Keratinocyte (primary cell): ENCODE measurements at regions not wholly inside any gene's neighbourhood (a gene's known extent, or its start where the extent isn't known, plus 50 kb on each side); places are given as distances from the start of the nearest gene placed in this dataset.

Source experiments
- CTCF ChIP-seq, 3 experiments: IDR thresholded peaks in 1 of 3; conservative IDR thresholded peaks in 1 of 3; optimal IDR thresholded peaks in 1 of 3; 2 replicates in 2 of 3; 3 replicates in 1 of 3; pipeline versions ENCODE3 to v1.5.1; 2011; ENCODE audit warnings: low read length in 3 of 3, mild to moderate bottlenecking in 3 of 3, moderate library complexity in 2 of 3, control low read depth in 1 of 3, inconsistent platforms in 1 of 3; ENCODE audit not compliant: insufficient read depth in 2 of 3; ENCODE audit errors: extremely low read depth in 1 of 3
- EZH2 ChIP-seq: IDR thresholded peaks from one replicate; pipeline ENCODE4 v1.6.1; 2012; ENCODE audit warnings: inconsistent platforms, mild to moderate bottlenecking, low read length, moderate library complexity

DNA sequence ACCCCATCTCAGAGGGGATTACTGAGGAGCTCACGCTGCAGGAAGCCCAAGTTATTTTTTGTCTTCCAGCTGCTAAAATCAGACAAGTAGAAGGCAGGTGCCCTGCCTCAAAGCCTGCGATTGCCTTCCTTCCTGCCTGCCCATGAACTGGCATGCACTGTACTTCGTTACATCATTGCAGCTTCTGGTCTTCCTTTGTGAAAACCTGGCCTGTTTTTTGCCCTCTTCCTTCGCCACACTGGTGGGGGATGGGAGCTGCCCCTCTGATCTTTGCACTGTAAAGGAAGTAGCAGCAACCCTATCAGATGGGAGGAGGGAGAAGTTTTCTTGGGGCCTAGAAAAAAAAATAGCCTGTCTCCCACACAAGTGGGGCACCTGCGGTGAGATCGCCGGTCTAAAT lies 1098.7 kb downstream of the BCL11B start:
- TF ChIP-seq CTCF (optimal IDR thresholded peaks at IDR 0.05 in 1 of 3, IDR thresholded peaks at IDR 0.05 in 1 of 3, conservative IDR thresholded peaks at IDR 0.05 in 1 of 3; ENCODE audit: extremely low read depth in 1 of 3, insufficient read depth in 2 of 3, low read length in 3 of 3) (no peak), EZH2 (no peak)
